Ovary (tissue), 3 donors: ENCODE measurements at regions not wholly inside any gene's neighbourhood (a gene's known extent, or its start where the extent isn't known, plus 50 kb on each side); places are given as distances from the start of the nearest gene placed in this dataset.

Experiments used
- CTCF ChIP-seq, 3 donors: fragments of 450-650 bp in 2 of 3; fragments of 200-600 bp in 1 of 3; IDR thresholded peaks; one replicate each; pipeline versions ENCODE4 v1.5.1 to v1.8.0; 2016 to 2022; ENCODE audit warnings: antibody characterized with exemption in 3 of 3, mild to moderate bottlenecking in 1 of 3
- EP300 ChIP-seq: sonication (generic); formaldehyde crosslinking; IDR thresholded peaks from one replicate; pipeline ENCODE4 v1.6.1; 2017; ENCODE audit warnings: antibody characterized with exemption
- POLR2A ChIP-seq: fragments of 450-650 bp; IDR thresholded peaks from one replicate; pipeline ENCODE4 v1.6.1; 2017; ENCODE audit warnings: antibody characterized with exemption, mild to moderate bottlenecking, moderate library complexity
- donor health status: DM: no; HTN: no; CAD: no.

- TF ChIP-seq CTCF (IDR thresholded peaks at IDR 0.05), result no peak
- TF ChIP-seq EP300, result no peak
- TF ChIP-seq POLR2A, result no peak
Observed at GRCh38 chr7:15977663-15978062, 291.2 kb upstream of the MEOX2 start.
